Sigmoid colon (tissue), 6 donors: ENCODE measurements at regions not wholly inside any gene's neighbourhood (a gene's known extent, or its start where the extent isn't known, plus 50 kb on each side); places are given as distances from the start of the nearest gene placed in this dataset.

Experiments used
- DNase-seq: peaks from one replicate; pipeline ENCODE4 v3.0.0-alpha.2; 2019
- H3K27ac ChIP-seq, 4 donors: fragments of 200-600 bp; sonication (generic); one replicate each; pipeline ENCODE4 v1.5.1; 2016 to 2019; ENCODE audit warnings: mild to moderate bottlenecking in 1 of 4
- H3K27me3 ChIP-seq, 3 donors: fragments of 200-600 bp; sonication (generic); one replicate each; pipeline ENCODE4 v1.5.1; 2019; ENCODE audit warnings: mild to moderate bottlenecking in 1 of 3
- H3K36me3 ChIP-seq, 4 donors: fragments of 200-600 bp; sonication (generic); one replicate each; pipeline ENCODE4 v1.5.1; 2016 to 2019
- H3K4me1 ChIP-seq, 4 donors: fragments of 200-600 bp; sonication (generic); one replicate each; pipeline ENCODE4 v1.5.1; 2017 to 2019
- H3K4me3 ChIP-seq, 4 donors: fragments of 200-600 bp; sonication (generic); one replicate each; pipeline ENCODE4 v1.5.1; 2017 to 2019; ENCODE audit warnings: mild to moderate bottlenecking in 2 of 4, moderate library complexity in 1 of 4
- H3K9me3 ChIP-seq, 4 donors: fragments of 200-600 bp in 3 of 4; sonication (generic) in 3 of 4; one replicate each; pipeline versions ENCODE4 v1.5.1 to v1.6.1; 2013 to 2019
- EP300 ChIP-seq, 4 donors: sonication (generic); formaldehyde crosslinking; IDR thresholded peaks; one replicate each; pipeline ENCODE4 v1.6.1; 2017; ENCODE audit warnings: antibody characterized with exemption in 4 of 4
- POLR2A ChIP-seq, 2 donors: fragments of 450-650 bp; IDR thresholded peaks; one replicate each; pipeline ENCODE4 v1.6.1; 2016; ENCODE audit warnings: antibody characterized with exemption in 2 of 2, mild to moderate bottlenecking in 2 of 2, moderate library complexity in 2 of 2
- POLR2AphosphoS5 ChIP-seq, 4 donors: sonication (generic); formaldehyde crosslinking; IDR thresholded peaks; one replicate each; pipeline ENCODE4 v1.6.1; 2017; ENCODE audit warnings: antibody characterized with exemption in 4 of 4
- WGBS, 2 donors: extraction: QIAGEN DNeasy Blood & Tissue Kit; methylation state at CpG; one replicate each; pipeline ENCODE4 v1.1.7; 2013; 5-methylcytosine and 5-hydroxymethylcytosine counted together
- intact Hi-C: fragments of 100-400 bp; cut with DNase I; formaldehyde crosslinking; loops from one replicate; pipeline ENCODE4 v1.15.1; 2023
- TF ChIP-seq, protein P1 (sequence below), 4 experiments: fragments of 450-650 bp in 3 of 4; fragments of 200-600 bp in 1 of 4; IDR thresholded peaks; one replicate each; pipeline ENCODE4 v1.5.1; 2016 to 2019; ENCODE audit warnings: antibody characterized with exemption in 4 of 4, mild to moderate bottlenecking in 3 of 4, moderate library complexity in 2 of 4
- donor health status: healthy with polysubstance abuse.
- donor health status: healthy.

DNA sequence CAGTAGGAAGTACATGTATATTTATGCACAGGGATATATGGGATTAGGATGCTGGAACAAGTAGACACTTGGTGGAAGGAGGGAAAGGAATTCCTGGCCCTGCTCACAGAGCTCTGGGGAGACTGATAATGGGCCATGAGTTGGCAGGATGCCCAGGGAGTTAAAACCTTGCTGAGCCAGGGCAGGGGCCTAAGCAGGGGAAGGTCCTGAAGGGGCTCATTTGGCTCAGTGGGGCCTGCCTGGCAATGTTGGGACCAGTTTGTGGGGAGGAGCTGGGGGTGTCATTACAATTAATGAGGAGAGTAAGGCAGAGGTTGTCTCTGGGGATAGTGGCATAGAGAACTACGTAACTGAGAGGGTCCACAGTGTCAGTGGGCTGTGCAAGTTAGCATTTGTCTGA is 124.2 kb upstream of the ADPGK start:
- no peak for DNase-seq
- H3K27ac ChIP-seq, result no peak overlapping the region
- no peaks in the 10 kb centered on the region for H3K36me3 ChIP-seq
- no peak for TF ChIP-seq EP300 (IDR thresholded peaks at IDR 0.05)
- H3K27me3 ChIP-seq, result no peaks in the 10 kb centered on the region
- H3K9me3 ChIP-seq, result no peaks in the 10 kb centered on the region
- H3K4me1 ChIP-seq, result peaks cover 0 to 6% (median 6%) of the 10 kb centered on the region in 4 donors
- H3K4me3 ChIP-seq, result no peak overlapping the region
- 78 to 90% methylated on average over 1 of the region's 1 CpG for WGBS, 2 donors
- intact Hi-C loops, result no loop called here

DNA sequence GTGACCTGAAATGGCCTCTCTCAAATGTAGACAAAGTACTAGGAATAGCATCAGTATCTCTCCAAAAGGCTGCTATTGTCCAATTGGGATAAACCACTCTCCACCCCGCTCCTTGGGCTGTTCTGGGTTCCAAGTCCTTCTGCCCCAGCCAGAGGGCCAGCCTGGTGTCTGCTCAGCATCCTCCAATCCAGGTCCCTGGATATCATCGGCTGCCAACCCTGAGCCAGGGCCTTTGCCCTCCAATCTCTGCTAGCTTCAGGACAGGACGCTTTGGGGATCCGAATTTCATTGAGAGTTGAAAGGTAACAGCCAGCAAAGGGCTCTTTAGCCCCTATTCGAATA is 119.3 kb upstream of the ADPGK start:
- DNase-seq, result no peak
- no peaks in the 10 kb centered on the region for H3K9me3 ChIP-seq
- peaks cover 0 to 20% (median 19%) of the 10 kb centered on the region in 4 donors for H3K4me1 ChIP-seq
- intact Hi-C loops, result no loop called here
- TF ChIP-seq POLR2AphosphoS5 (IDR thresholded peaks at IDR 0.05) (no peak), EP300 (IDR thresholded peaks at IDR 0.05) (no peak), POLR2A (IDR thresholded peaks at IDR 0.05) (no peak)
- TF ChIP-seq, protein P1, sequence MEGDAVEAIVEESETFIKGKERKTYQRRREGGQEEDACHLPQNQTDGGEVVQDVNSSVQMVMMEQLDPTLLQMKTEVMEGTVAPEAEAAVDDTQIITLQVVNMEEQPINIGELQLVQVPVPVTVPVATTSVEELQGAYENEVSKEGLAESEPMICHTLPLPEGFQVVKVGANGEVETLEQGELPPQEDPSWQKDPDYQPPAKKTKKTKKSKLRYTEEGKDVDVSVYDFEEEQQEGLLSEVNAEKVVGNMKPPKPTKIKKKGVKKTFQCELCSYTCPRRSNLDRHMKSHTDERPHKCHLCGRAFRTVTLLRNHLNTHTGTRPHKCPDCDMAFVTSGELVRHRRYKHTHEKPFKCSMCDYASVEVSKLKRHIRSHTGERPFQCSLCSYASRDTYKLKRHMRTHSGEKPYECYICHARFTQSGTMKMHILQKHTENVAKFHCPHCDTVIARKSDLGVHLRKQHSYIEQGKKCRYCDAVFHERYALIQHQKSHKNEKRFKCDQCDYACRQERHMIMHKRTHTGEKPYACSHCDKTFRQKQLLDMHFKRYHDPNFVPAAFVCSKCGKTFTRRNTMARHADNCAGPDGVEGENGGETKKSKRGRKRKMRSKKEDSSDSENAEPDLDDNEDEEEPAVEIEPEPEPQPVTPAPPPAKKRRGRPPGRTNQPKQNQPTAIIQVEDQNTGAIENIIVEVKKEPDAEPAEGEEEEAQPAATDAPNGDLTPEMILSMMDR (IDR thresholded peaks at IDR 0.05), result no peak
- no peaks in the 10 kb centered on the region for H3K36me3 ChIP-seq
- H3K27me3 ChIP-seq, result no peaks in the 10 kb centered on the region
- H3K4me3 ChIP-seq, result no peak overlapping the region
- peak overlapping the region in 3 of 4 donors; percentile 22 to 57 (median 41) for H3K27ac ChIP-seq
- 80 to 81% methylated on average over 5 of the region's 5 CpGs for WGBS, 2 donors

DNA sequence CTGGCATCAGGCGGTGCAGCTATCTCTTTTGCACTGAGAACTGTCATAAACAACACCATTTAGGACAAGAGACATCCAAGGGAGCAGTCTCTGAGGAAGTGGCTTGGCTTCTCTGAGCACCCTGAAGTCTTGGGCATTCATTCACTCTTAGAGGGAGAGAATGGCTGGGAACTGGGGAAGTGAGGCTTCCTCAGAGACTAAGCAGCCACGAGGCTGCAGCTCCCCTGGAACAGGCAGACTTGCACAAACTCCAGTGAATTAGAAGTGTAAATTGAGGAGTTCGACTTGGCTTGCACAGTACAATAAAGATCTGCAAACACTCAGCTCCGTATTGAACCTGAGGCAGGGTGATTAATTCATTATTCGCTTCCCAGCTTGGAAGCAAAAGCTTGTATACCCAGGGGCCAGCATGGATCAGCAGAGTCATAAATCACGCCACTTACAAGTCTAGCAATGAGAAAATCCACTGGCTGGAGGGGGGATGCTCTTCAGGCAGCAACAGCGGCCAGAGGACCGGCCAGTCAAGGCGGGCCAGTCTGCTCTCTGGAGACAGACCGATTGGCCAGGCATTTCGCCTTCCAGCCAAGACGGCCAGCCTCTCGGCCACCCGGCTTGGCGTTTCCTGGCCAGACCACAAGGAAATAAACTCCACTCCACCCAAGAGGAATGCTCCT is 118.8 kb upstream of the ADPGK start:
- peak; percentile 69 for DNase-seq
- Histone ChIP-seq H3K4me3 (no peak overlapping the region), H3K36me3 (no peaks in the 10 kb centered on the region), H3K27me3 (no peaks in the 10 kb centered on the region), H3K9me3 (no peaks in the 10 kb centered on the region), H3K27ac (peak overlapping the region in 3 of 4 donors; percentile 39 to 57 (median 41)), H3K4me1 (peaks cover 0 to 20% (median 19%) of the 10 kb centered on the region in 4 donors)
- intact Hi-C loops, result no loop called here
- TF ChIP-seq EP300 (IDR thresholded peaks at IDR 0.05) (no peak), POLR2A (IDR thresholded peaks at IDR 0.05) (no peak), POLR2AphosphoS5 (IDR thresholded peaks at IDR 0.05) (peak in 3 of 4 donors; percentile 10 to 52 (median 51))
- TF ChIP-seq, protein P1 (IDR thresholded peaks at IDR 0.05), result no peak
- WGBS, 2 donors, result 36 to 49% methylated on average over 15 of the region's 15 CpGs

DNA sequence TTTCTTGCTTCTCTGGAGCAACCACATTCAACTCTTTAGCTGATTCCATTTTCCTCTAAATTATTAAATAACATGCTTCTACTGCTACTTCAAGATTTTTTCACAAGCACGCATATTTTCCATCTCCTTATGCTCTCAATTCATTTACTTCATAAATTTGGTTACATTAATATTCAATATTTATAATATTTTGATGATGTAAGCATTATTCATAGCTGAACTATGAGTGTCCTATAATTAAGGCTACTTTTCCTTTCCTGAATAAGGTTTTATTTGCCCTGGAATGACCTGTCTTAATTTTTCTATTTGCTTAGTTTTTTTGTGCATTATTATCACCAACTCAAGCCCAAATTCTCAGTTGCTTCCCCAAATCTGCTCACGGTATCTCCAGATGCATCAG is 109.4 kb upstream of the ADPGK start:
- Histone ChIP-seq H3K27me3 (no peaks in the 10 kb centered on the region), H3K4me1 (no peaks in the 10 kb centered on the region), H3K4me3 (no peak overlapping the region), H3K36me3 (no peaks in the 10 kb centered on the region), H3K27ac (no peak overlapping the region), H3K9me3 (peaks cover 0 to 5% (median 0%) of the 10 kb centered on the region in 4 donors)
- intact Hi-C loops, result no loop called here
- TF ChIP-seq, protein P1 (IDR thresholded peaks at IDR 0.05), result no peak
- TF ChIP-seq POLR2AphosphoS5 (IDR thresholded peaks at IDR 0.05) (no peak), EP300 (IDR thresholded peaks at IDR 0.05) (no peak), POLR2A (IDR thresholded peaks at IDR 0.05) (no peak)
- DNase-seq, result no peak
- 90 to 96% methylated on average over 2 of the region's 2 CpGs for WGBS, 2 donors

DNA sequence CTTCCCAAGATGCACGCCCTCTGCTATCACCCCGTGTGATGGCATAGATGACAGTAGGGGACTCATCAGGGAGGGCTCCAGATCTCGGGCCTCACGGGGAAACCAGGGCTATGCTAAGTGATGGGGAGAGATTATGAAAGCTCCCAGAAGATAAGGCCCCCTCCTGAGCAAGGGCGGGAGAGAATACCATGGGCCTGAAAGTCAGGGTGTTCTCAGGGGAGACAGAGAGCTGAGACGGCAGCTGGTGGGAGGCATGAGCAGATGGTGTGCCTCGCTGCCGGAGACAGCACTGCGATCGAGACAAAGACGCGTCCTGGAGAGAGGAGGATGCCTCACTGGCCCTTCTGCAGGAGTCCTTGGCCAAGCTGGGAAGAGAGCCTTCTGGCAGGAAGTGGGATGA is 106.5 kb upstream of the ADPGK start:
- Histone ChIP-seq H3K27me3 (no peaks in the 10 kb centered on the region), H3K4me1 (no peaks in the 10 kb centered on the region), H3K36me3 (no peaks in the 10 kb centered on the region), H3K4me3 (no peak overlapping the region), H3K9me3 (peaks cover 0 to 5% (median 0%) of the 10 kb centered on the region in 4 donors), H3K27ac (no peak overlapping the region)
- intact Hi-C loops, result no loop called here
- WGBS, 2 donors, result 72 to 81% methylated on average over 12 of the region's 12 CpGs
- TF ChIP-seq, protein P1 (IDR thresholded peaks at IDR 0.05), result no peak
- no peak for TF ChIP-seq POLR2AphosphoS5 (IDR thresholded peaks at IDR 0.05)
- TF ChIP-seq EP300 (IDR thresholded peaks at IDR 0.05), result no peak
- no peak for TF ChIP-seq POLR2A (IDR thresholded peaks at IDR 0.05)
- no peak for DNase-seq
